ENCODE measurements at regions not wholly inside any gene's neighbourhood (a gene's known extent, or its start where the extent isn't known, plus 50 kb on each side); places are given as distances from the start of the nearest gene placed in this dataset.

GRCh38 chr11:70024036-70024772 is 53.9 kb upstream of the ANO1 start:
- H3K36me3 ChIP-seq (ENCODE audit: control insufficient read depth, insufficient read depth, low read length), result no peaks in the 10 kb centered on the region

GRCh38 chr11:70024773-70025045 is 53.4 kb upstream of the ANO1 start:
- Histone ChIP-seq H3K4me3 (replicated peaks; ENCODE audit: low read depth, low read length) (no peak overlapping the region), H3K27me3 (replicated peaks; ENCODE audit: control insufficient read depth, insufficient read depth, low read length) (no peaks in the 10 kb centered on the region; the same call in none of the 2 replicates), H3K36me3 (ENCODE audit: control insufficient read depth, insufficient read depth, low read length) (no peaks in the 10 kb centered on the region)
- DNase-seq (ENCODE audit: extremely low read depth, insufficient read length), result no peak
- no peak for TF ChIP-seq CTCF (IDR thresholded peaks at IDR 0.05; ENCODE audit: insufficient read depth, low read length, poor library complexity, severe bottlenecking)

More at GRCh38 chr11:70024036-70024772, 53.9 kb upstream of the ANO1 start:
- H3K27me3 ChIP-seq (replicated peaks; ENCODE audit: control insufficient read depth, insufficient read depth, low read length), result no peaks in the 10 kb centered on the region; the same call in 1 of the 2 replicates
- no peak for DNase-seq (ENCODE audit: extremely low read depth, insufficient read length)
- H3K4me3 ChIP-seq (replicated peaks; ENCODE audit: low read depth, low read length), result no peak overlapping the region
- TF ChIP-seq CTCF (IDR thresholded peaks at IDR 0.05; ENCODE audit: insufficient read depth, low read length, poor library complexity, severe bottlenecking), result no peak

- H3K36me3 ChIP-seq (ENCODE audit: control insufficient read depth, insufficient read depth, low read length), result no peaks in the 10 kb centered on the region
- H3K4me3 ChIP-seq (replicated peaks; ENCODE audit: low read depth, low read length), result no peak overlapping the region
- TF ChIP-seq CTCF (IDR thresholded peaks at IDR 0.05; ENCODE audit: insufficient read depth, low read length, poor library complexity, severe bottlenecking), result no peak
- no peaks in the 10 kb centered on the region; the same call in none of the 2 replicates for H3K27me3 ChIP-seq (replicated peaks; ENCODE audit: control insufficient read depth, insufficient read depth, low read length)
- DNase-seq (ENCODE audit: extremely low read depth, insufficient read length), result no peak
Measured at GRCh38 chr11:70025308-70025707, 52.8 kb upstream of the ANO1 start.

GRCh38 chr11:70026012-70026411 is 52.1 kb upstream of the ANO1 start:
- no peak for DNase-seq (ENCODE audit: extremely low read depth, insufficient read length)
- no peak for TF ChIP-seq CTCF (IDR thresholded peaks at IDR 0.05; ENCODE audit: insufficient read depth, low read length, poor library complexity, severe bottlenecking)
- Histone ChIP-seq H3K36me3 (ENCODE audit: control insufficient read depth, insufficient read depth, low read length) (no peaks in the 10 kb centered on the region), H3K27me3 (replicated peaks; ENCODE audit: control insufficient read depth, insufficient read depth, low read length) (no peaks in the 10 kb centered on the region; the same call in none of the 2 replicates), H3K4me3 (replicated peaks; ENCODE audit: low read depth, low read length) (no peak overlapping the region)

GRCh38 chr11:70026726-70027125 is 51.4 kb upstream of the ANO1 start:
- H3K27me3 ChIP-seq (replicated peaks; ENCODE audit: control insufficient read depth, insufficient read depth, low read length), result no peaks in the 10 kb centered on the region; the same call in none of the 2 replicates
- no peak for DNase-seq (ENCODE audit: extremely low read depth, insufficient read length)
- H3K36me3 ChIP-seq (ENCODE audit: control insufficient read depth, insufficient read depth, low read length), result no peaks in the 10 kb centered on the region
- no peak for TF ChIP-seq CTCF (IDR thresholded peaks at IDR 0.05; ENCODE audit: insufficient read depth, low read length, poor library complexity, severe bottlenecking)
- H3K4me3 ChIP-seq (replicated peaks; ENCODE audit: low read depth, low read length), result no peak overlapping the region

GRCh38 chr11:70027451-70027850 is 50.7 kb upstream of the ANO1 start:
- DNase-seq (ENCODE audit: extremely low read depth, insufficient read length), result no peak
- H3K36me3 ChIP-seq (ENCODE audit: control insufficient read depth, insufficient read depth, low read length), result no peaks in the 10 kb centered on the region
- TF ChIP-seq CTCF (IDR thresholded peaks at IDR 0.05; ENCODE audit: insufficient read depth, low read length, poor library complexity, severe bottlenecking), result no peak
- no peak overlapping the region for H3K4me3 ChIP-seq (replicated peaks; ENCODE audit: low read depth, low read length)
- H3K27me3 ChIP-seq (replicated peaks; ENCODE audit: control insufficient read depth, insufficient read depth, low read length), result no peaks in the 10 kb centered on the region; the same call in none of the 2 replicates
